Smooth muscle cell (in vitro differentiated cells): ENCODE measurements at regions not wholly inside any gene's neighbourhood (a gene's known extent, or its start where the extent isn't known, plus 50 kb on each side); places are given as distances from the start of the nearest gene placed in this dataset.

Experiments
- DNase-seq: peaks from one replicate; lab custom pipeline; 2025; ENCODE audit not compliant: unreplicated experiment; lab: John Stamatoyannopoulos, UW
- H2AFZ ChIP-seq: fragments of 200-600 bp; sonication (generic); 2 replicates; pipeline ENCODE4 v1.6.0; 2016; ENCODE audit warnings: antibody characterized with exemption, low read depth, mild to moderate bottlenecking
- H3F3A ChIP-seq: fragments of 200-600 bp; sonication (generic); 2 replicates; pipeline ENCODE4 v1.6.0; 2017; ENCODE audit warnings: antibody characterized with exemption, low read depth
- H3K27ac ChIP-seq: fragments of 200-600 bp; sonication (generic); 2 replicates; pipeline ENCODE4 v1.5.1; 2016; ENCODE audit warnings: low read depth, mild to moderate bottlenecking
- H3K27me3 ChIP-seq: fragments of 200-600 bp; sonication (generic); 2 replicates; pipeline ENCODE4 v1.6.1; 2016; ENCODE audit warnings: low read depth, mild to moderate bottlenecking
- H3K36me3 ChIP-seq: fragments of 200-600 bp; sonication (generic); 2 replicates; pipeline ENCODE4 v1.5.1; 2016; ENCODE audit warnings: low read depth
- H3K4me1 ChIP-seq: fragments of 200-600 bp; sonication (generic); 2 replicates; pipeline ENCODE4 v1.5.1; 2016; ENCODE audit warnings: low read depth
- H3K4me2 ChIP-seq: fragments of 200-600 bp; sonication (generic); 2 replicates; pipeline ENCODE4 v1.6.0; 2016; ENCODE audit warnings: mild to moderate bottlenecking
- H3K4me3 ChIP-seq: fragments of 200-600 bp; sonication (generic); 2 replicates; pipeline ENCODE4 v1.5.1; 2016; ENCODE audit warnings: mild to moderate bottlenecking
- H3K79me2 ChIP-seq: fragments of 200-600 bp; sonication (generic); 2 replicates; pipeline ENCODE4 v1.6.0; 2016; ENCODE audit warnings: low read depth, mild to moderate bottlenecking
- H3K9ac ChIP-seq: fragments of 200-600 bp; sonication (generic); 2 replicates; pipeline ENCODE4 v1.6.0; 2016; ENCODE audit warnings: low read depth
- H3K9me3 ChIP-seq: fragments of 200-600 bp; sonication (generic); replicated peaks from 2 replicates; pipeline ENCODE4 v1.5.1; 2016; ENCODE audit warnings: low read depth
- H4K20me1 ChIP-seq: fragments of 200-600 bp; sonication (generic); 2 replicates; pipeline ENCODE4 v1.6.0; 2016; ENCODE audit warnings: low read depth
- CTCF ChIP-seq: fragments of 200-600 bp; sonication (generic); IDR thresholded peaks from 2 replicates; pipeline ENCODE4 v1.5.1; 2017; ENCODE audit warnings: borderline replicate concordance, mild to moderate bottlenecking, antibody characterized with exemption; ENCODE audit not compliant: insufficient read depth, poor library complexity, severe bottlenecking
- WGBS: methylation state at CpG from one replicate; pipeline ENCODE4 v1.1.7; 2016; ENCODE audit warnings: low lambda C conversion rate; 5-methylcytosine and 5-hydroxymethylcytosine counted together

- Histone ChIP-seq H3K4me2 (peak overlapping the region; percentile 91), H3K4me1 (peaks cover 15% of the 10 kb centered on the region), H3K9me3 (no peaks in the 10 kb centered on the region), H3F3A (peaks cover 4% of the 10 kb centered on the region), H4K20me1 (no peaks in the 10 kb centered on the region), H3K9ac (peak overlapping the region; percentile 73), H3K79me2 (no peaks in the 10 kb centered on the region), H3K27ac (no peak overlapping the region), H3K4me3 (peak overlapping the region; percentile 75), H3K27me3 (peaks cover 31% of the 10 kb centered on the region), H2AFZ (peak overlapping the region; percentile 86), H3K36me3 (no peaks in the 10 kb centered on the region)
- no peak for DNase-seq
- 4% methylated on average over 19 of the region's 19 CpGs for WGBS
- no peak for TF ChIP-seq CTCF
These were observed 64.7 kb upstream of the MAPRE2 start for GRCh38 chr18:34976534-34976898.

DNA sequence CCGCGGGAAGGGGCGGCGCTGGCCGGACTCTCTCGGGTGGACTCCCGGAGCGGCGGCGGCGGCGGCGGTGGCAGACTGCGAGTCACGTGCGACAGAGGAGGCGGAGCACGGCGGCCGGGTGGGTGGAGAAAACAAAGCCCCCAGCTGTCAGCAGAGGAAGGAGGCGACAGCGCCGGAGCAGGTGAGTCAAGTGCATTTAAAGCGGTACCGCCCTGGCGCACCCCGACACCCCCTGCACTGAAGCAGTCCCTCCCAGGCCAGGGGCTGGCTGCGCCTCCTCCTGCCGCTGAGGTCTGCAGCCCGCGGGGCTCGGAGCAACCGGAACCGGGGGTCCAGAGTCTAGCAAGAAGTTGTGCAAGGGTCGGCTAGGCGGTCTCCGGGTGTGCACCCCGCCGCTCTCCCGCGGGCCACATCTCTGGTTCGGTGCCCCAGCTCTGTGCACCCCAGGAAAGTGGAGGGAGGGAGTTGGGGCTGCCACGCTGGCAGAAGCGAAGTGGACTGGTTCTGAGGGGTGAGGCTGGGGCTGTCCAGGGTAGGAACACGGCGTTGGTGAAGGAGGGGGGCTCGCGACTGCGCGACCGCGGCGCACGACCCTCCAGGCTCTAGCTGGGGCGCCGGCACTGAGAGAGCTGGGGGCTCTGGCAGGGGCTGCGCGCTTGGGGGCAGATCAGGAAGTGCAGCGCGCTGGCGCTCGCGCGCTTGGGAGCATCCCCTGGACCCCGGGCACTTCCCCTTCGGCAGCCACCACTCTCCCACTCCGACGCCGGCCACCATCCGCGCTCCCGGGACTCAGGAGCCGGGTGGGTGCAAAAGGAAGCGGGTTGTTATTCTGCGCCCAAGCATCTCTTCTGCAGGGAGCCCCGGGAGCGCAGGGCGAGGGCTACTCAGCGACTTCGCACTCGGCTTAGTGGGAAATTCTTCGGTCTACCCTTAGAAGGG lies 64.0 kb upstream of the MAPRE2 start:
- H3K9ac ChIP-seq, result peak overlapping the region; percentile 73
- H3K4me3 ChIP-seq, result peak overlapping the region; percentile 75
- peak overlapping the region; percentile 86 for H2AFZ ChIP-seq
- no peaks in the 10 kb centered on the region for H3K9me3 ChIP-seq
- H3K79me2 ChIP-seq, result no peaks in the 10 kb centered on the region
- H3K27ac ChIP-seq, result no peak overlapping the region
- peaks cover 15% of the 10 kb centered on the region for H3K4me1 ChIP-seq
- H4K20me1 ChIP-seq, result no peaks in the 10 kb centered on the region
- H3K27me3 ChIP-seq, result peaks cover 31% of the 10 kb centered on the region
- peak; percentile 29 for DNase-seq
- H3F3A ChIP-seq, result peaks cover 4% of the 10 kb centered on the region
- no peaks in the 10 kb centered on the region for H3K36me3 ChIP-seq
- 1% methylated on average over 80 of the region's 82 CpGs for WGBS
- TF ChIP-seq CTCF, result no peak
- peak overlapping the region; percentile 91 for H3K4me2 ChIP-seq

GRCh38 chr18:34977838-34978532 lies 63.2 kb upstream of the MAPRE2 start:
- Histone ChIP-seq H3F3A (peaks cover 4% of the 10 kb centered on the region), H3K9ac (peak overlapping the region; percentile 73), H3K79me2 (no peaks in the 10 kb centered on the region), H3K4me1 (peaks cover 15% of the 10 kb centered on the region), H3K27ac (peak overlapping the region; percentile 94), H3K27me3 (peaks cover 31% of the 10 kb centered on the region), H3K9me3 (no peaks in the 10 kb centered on the region), H3K4me2 (peak overlapping the region; percentile 91), H4K20me1 (no peaks in the 10 kb centered on the region), H3K4me3 (peak overlapping the region; percentile 75), H3K36me3 (no peaks in the 10 kb centered on the region), H2AFZ (peak overlapping the region; percentile 86)
- no peak for TF ChIP-seq CTCF
- DNase-seq, result no peak
- under 1% methylated on average over 35 of the region's 35 CpGs for WGBS
